SU-DHL-6 (cell line): ENCODE measurements at regions not wholly inside any gene's neighbourhood (a gene's known extent, or its start where the extent isn't known, plus 50 kb on each side); places are given as distances from the start of the nearest gene placed in this dataset.

Source experiments
- H2AFZ ChIP-seq: fragments of 200-600 bp; sonication (generic); 2 replicates; pipeline ENCODE4 v1.6.1; 2014; ENCODE audit warnings: low read depth, mild to moderate bottlenecking, moderate library complexity, mixed read lengths, antibody characterized with exemption, low read length; ENCODE audit not compliant: severe bottlenecking
- H3F3A ChIP-seq: fragments of 200-600 bp; shearing (Covaris generic); 2 replicates; pipeline ENCODE4 v1.6.0; 2016; ENCODE audit warnings: antibody characterized with exemption, mild to moderate bottlenecking; ENCODE audit not compliant: insufficient read depth
- H3K27ac ChIP-seq: fragments of 200-600 bp; sonication (generic); 2 replicates; pipeline ENCODE4 v1.5.1; 2016; ENCODE audit warnings: low read depth, mild to moderate bottlenecking, low read length, moderate library complexity, mixed read lengths
- H3K27me3 ChIP-seq: fragments of 200-600 bp; sonication (generic), shearing (Covaris generic); 2 replicates; pipeline ENCODE4 v1.6.0; 2014; ENCODE audit warnings: mild to moderate bottlenecking, low read length
- H3K36me3 ChIP-seq: fragments of 200-600 bp; sonication (generic); 2 replicates; pipeline ENCODE4 v1.6.1; 2014; ENCODE audit warnings: mild to moderate bottlenecking, low read length, mixed read lengths
- H3K4me2 ChIP-seq: fragments of 300-600, 200-600 bp; shearing (Covaris generic), sonication (generic); 2 replicates; pipeline ENCODE4 v1.6.0; 2014; ENCODE audit warnings: low read length, low read depth, mild to moderate bottlenecking; ENCODE audit not compliant: poor library complexity, severe bottlenecking
- H3K4me3 ChIP-seq: fragments of 200-600 bp; sonication (generic); 2 replicates; pipeline ENCODE4 v1.5.1; 2014; ENCODE audit warnings: antibody characterized with exemption, low read length, mild to moderate bottlenecking, mixed read lengths; ENCODE audit not compliant: insufficient read depth, poor library complexity, severe bottlenecking
- H3K79me2 ChIP-seq: fragments of 200-600 bp; sonication (generic); 2 replicates; pipeline ENCODE4 v1.6.1; 2014; ENCODE audit warnings: mild to moderate bottlenecking, low read length, moderate library complexity; ENCODE audit not compliant: insufficient read depth
- H3K9ac ChIP-seq: fragments of 200-600 bp; sonication (generic); 2 replicates; pipeline ENCODE4 v1.7.0; 2014; ENCODE audit warnings: mild to moderate bottlenecking, low read length
- H3K9me2 ChIP-seq: fragments of 200-600 bp; sonication (generic); replicated peaks from 2 replicates; pipeline ENCODE4 v1.6.1; 2014; ENCODE audit warnings: low read length; ENCODE audit not compliant: insufficient read depth
- H3K9me3 ChIP-seq: fragments of 200-600 bp; sonication (generic); 2 replicates; pipeline ENCODE4 v1.6.1; 2014; ENCODE audit warnings: low read length, mixed read lengths; ENCODE audit not compliant: insufficient read depth
- H4K20me1 ChIP-seq: fragments of 200-600 bp; sonication (generic); 2 replicates; pipeline ENCODE4 v1.6.1; 2014; ENCODE audit warnings: low read depth, mild to moderate bottlenecking, antibody characterized with exemption, low read length, moderate library complexity, mixed read lengths
- EZH2phosphoT487 ChIP-seq: fragments of 200-600 bp; sonication (generic), shearing (Covaris generic); conservative IDR thresholded peaks from 2 replicates; pipeline ENCODE4 v1.6.1; 2018; ENCODE audit warnings: mild to moderate bottlenecking, antibody characterized with exemption, low read length, moderate library complexity, mixed read lengths
- TF ChIP-seq, protein P1 (sequence below): fragments of 200-600 bp; sonication (generic); IDR thresholded peaks from one replicate; pipeline ENCODE4 v1.5.1; 2017; ENCODE audit warnings: antibody characterized with exemption, mild to moderate bottlenecking, low read length, moderate library complexity; ENCODE audit not compliant: insufficient read depth, poor library complexity, severe bottlenecking

- no peak for TF ChIP-seq EZH2phosphoT487
- TF ChIP-seq, protein P1, sequence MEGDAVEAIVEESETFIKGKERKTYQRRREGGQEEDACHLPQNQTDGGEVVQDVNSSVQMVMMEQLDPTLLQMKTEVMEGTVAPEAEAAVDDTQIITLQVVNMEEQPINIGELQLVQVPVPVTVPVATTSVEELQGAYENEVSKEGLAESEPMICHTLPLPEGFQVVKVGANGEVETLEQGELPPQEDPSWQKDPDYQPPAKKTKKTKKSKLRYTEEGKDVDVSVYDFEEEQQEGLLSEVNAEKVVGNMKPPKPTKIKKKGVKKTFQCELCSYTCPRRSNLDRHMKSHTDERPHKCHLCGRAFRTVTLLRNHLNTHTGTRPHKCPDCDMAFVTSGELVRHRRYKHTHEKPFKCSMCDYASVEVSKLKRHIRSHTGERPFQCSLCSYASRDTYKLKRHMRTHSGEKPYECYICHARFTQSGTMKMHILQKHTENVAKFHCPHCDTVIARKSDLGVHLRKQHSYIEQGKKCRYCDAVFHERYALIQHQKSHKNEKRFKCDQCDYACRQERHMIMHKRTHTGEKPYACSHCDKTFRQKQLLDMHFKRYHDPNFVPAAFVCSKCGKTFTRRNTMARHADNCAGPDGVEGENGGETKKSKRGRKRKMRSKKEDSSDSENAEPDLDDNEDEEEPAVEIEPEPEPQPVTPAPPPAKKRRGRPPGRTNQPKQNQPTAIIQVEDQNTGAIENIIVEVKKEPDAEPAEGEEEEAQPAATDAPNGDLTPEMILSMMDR = no peak
- Histone ChIP-seq H3K4me3 (no peak overlapping the region), H4K20me1 (no peaks in the 10 kb centered on the region), H3F3A (no peaks in the 10 kb centered on the region), H3K27me3 (no peaks in the 10 kb centered on the region), H3K4me2 (no peak overlapping the region), H2AFZ (no peak overlapping the region), H3K36me3 (no peaks in the 10 kb centered on the region), H3K9ac (no peak overlapping the region), H3K27ac (no peak overlapping the region), H3K9me2 (no peaks in the 10 kb centered on the region), H3K79me2 (no peaks in the 10 kb centered on the region), H3K9me3 (no peaks in the 10 kb centered on the region)
These were observed 85.7 kb upstream of the LIN7C start for GRCh38 chr11:27592098-27592780.

- no peak overlapping the region for H3K4me2 ChIP-seq
- H3F3A ChIP-seq = no peaks in the 10 kb centered on the region
- no peak overlapping the region for H3K4me3 ChIP-seq
- no peaks in the 10 kb centered on the region for H3K9me3 ChIP-seq
- no peaks in the 10 kb centered on the region for H3K27me3 ChIP-seq
- no peaks in the 10 kb centered on the region for H3K79me2 ChIP-seq
- H3K9ac ChIP-seq = no peak overlapping the region
- H2AFZ ChIP-seq = no peak overlapping the region
- TF ChIP-seq, protein P1 = no peak
- H4K20me1 ChIP-seq = no peaks in the 10 kb centered on the region
- H3K9me2 ChIP-seq = no peaks in the 10 kb centered on the region
- H3K36me3 ChIP-seq = no peaks in the 10 kb centered on the region
- no peak overlapping the region for H3K27ac ChIP-seq
These were observed 76.1 kb upstream of the LIN7C start for GRCh38 chr11:27582621-27583020.

DNA sequence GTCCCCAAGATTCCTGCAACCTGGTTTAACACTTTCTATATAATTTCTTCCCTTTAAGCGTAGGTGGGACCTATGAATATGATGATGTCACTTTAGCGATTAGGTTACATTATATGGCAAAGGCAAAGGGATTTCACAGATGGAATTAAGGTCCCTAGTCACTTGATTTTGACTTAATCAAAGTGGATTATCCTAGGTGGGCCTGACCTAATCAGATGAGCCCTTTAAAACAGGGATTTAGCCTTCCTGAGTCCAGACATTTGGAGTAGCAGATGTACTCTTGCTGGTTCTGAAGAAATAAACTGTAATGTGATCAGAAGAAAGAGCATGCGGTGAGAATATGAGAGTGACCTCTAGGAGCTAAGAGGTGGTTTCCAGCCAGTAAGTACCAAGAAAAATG lies 67.8 kb upstream of the LIN7C start:
- Histone ChIP-seq H2AFZ (no peak overlapping the region), H3K9me3 (no peaks in the 10 kb centered on the region), H3K4me2 (no peak overlapping the region), H3K27ac (no peak overlapping the region), H4K20me1 (no peaks in the 10 kb centered on the region), H3K9ac (no peak overlapping the region), H3F3A (no peaks in the 10 kb centered on the region), H3K9me2 (no peaks in the 10 kb centered on the region), H3K36me3 (no peaks in the 10 kb centered on the region), H3K4me3 (no peak overlapping the region), H3K79me2 (no peaks in the 10 kb centered on the region), H3K27me3 (no peaks in the 10 kb centered on the region)
- TF ChIP-seq, protein P1 = no peak
- TF ChIP-seq EZH2phosphoT487 = no peak
